ENCODE measurements at regions not wholly inside any gene's neighbourhood (a gene's known extent, or its start where the extent isn't known, plus 50 kb on each side); places are given as distances from the start of the nearest gene placed in this dataset.
A peak's percentile ranks its signal among the peaks of the same experiment; 100 is the strongest.

DNA sequence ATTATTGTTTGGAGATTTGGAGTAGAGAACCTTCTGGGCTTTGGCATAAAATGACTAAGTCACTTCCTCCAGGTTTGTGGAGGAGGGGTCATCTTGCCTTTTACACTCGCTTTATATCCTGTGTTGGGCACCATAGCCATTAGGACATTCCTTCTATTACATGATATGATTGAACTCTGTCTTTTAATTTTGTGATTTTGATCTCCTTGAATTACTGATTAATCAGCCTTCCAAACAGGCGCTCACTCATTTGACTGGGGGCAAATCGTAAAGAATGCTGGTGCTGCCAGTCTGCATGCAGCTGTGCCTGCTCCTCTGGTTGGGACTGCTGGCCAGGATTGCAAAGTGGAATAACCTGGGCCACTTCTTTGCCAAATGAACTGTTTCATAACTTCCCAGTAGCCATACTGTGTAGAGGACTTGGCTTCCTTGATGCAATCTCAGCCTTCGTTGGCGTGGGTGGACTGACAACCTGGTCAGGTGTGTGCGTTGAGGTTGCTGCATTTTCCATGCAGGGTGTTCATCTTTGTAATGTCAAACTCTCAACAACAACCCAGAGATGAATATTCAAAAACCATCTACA is 65.9 kb upstream of the RAB11FIP2 start:
- H4K8ac ChIP-seq (ENCODE audit: low read depth, low read length): no peak overlapping the region
- no peak overlapping the region for H2AK5ac ChIP-seq (ENCODE audit: low read depth, low read length)
- no peak overlapping the region for H3K27ac ChIP-seq (replicated peaks; ENCODE audit: low read length)
- peaks cover 8 to 18% of the 10 kb centered on the region in 2 donors for H3K4me1 ChIP-seq (ENCODE audit: control insufficient read depth in 2 of 2, insufficient read depth in 1 of 2, low read depth in 1 of 2, low read length in 2 of 2)
- no peak overlapping the region for H3K4me2 ChIP-seq (ENCODE audit: insufficient read depth, low read length, poor library complexity, severe bottlenecking)
- no peak overlapping the region for H2BK12ac ChIP-seq (ENCODE audit: low read length)
- H3K79me1 ChIP-seq (ENCODE audit: low read depth, low read length): no peaks in the 10 kb centered on the region
- no peak overlapping the region for H3K4me3 ChIP-seq (ENCODE audit: low read length in 2 of 2)
- no peak overlapping the region for H2BK5ac ChIP-seq (ENCODE audit: low read length)
- no peak overlapping the region for H3K9ac ChIP-seq (ENCODE audit: low read depth, low read length, poor library complexity)
- no peak overlapping the region for H3K4ac ChIP-seq (ENCODE audit: low read length)
- H3K18ac ChIP-seq (ENCODE audit: low read length): no peak overlapping the region
- no CpG with 5 or more reads among the region's 6 CpGs for WGBS, 2 donors (ENCODE audit: extremely low coverage in 2 of 2, insufficient read length in 2 of 2, insufficient replicate concordance in 1 of 2)
- H2BK15ac ChIP-seq (ENCODE audit: low read length): no peak overlapping the region
- no peak overlapping the region for H3K14ac ChIP-seq (ENCODE audit: low read length)
- no peaks in the 10 kb centered on the region for H3K36me3 ChIP-seq (replicated peaks in 1 of 2; ENCODE audit: control insufficient read depth in 2 of 2, insufficient read depth in 2 of 2, low read length in 2 of 2)
- H3K9me3 ChIP-seq (replicated peaks in 1 of 2; ENCODE audit: control insufficient read depth in 2 of 2, insufficient read depth in 1 of 2, low read depth in 1 of 2, low read length in 2 of 2): no peaks in the 10 kb centered on the region
- H3K27me3 ChIP-seq (ENCODE audit: control insufficient read depth in 3 of 3, insufficient read depth in 3 of 3, low read depth in 1 of 3, low read length in 3 of 3): peaks cover 0 to 8% (median 0%) of the 10 kb centered on the region in 3 experiments
- no peak overlapping the region for H4K91ac ChIP-seq (ENCODE audit: low read depth, low read length, poor library complexity)
- H3K23ac ChIP-seq (ENCODE audit: low read depth, low read length, poor library complexity): no peak overlapping the region
- no peak overlapping the region for H2BK120ac ChIP-seq (ENCODE audit: low read depth, low read length)
- no peak for DNase-seq (ENCODE audit: low spot score)
- no peak overlapping the region for H2AFZ ChIP-seq (ENCODE audit: low read length)

DNA sequence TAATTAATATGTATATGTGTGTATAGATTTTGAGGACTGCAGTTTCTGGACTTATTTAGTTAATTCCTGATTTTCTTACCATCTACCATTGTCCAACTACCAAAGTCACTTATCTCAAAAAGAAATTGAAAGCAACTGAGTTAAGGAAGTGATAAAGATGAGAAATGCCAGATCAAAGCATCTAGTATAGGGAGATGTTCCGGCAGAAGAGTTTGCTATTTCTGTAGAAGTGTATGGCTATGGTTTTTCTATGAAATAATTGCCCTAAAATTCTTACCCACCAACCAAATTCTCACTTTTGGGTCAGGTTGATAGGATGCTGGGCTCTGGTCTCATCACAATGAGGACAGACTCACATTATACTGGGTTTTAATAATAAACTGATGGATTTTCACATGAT is 64.0 kb upstream of the RAB11FIP2 start:
- Histone ChIP-seq H3K36me3 (replicated peaks in 1 of 2; ENCODE audit: control insufficient read depth in 2 of 2, insufficient read depth in 2 of 2, low read length in 2 of 2) (no peaks in the 10 kb centered on the region), H3K18ac (ENCODE audit: low read length) (no peak overlapping the region), H3K14ac (ENCODE audit: low read length) (no peak overlapping the region), H2BK15ac (ENCODE audit: low read length) (no peak overlapping the region), H3K4me1 (ENCODE audit: control insufficient read depth in 2 of 2, insufficient read depth in 1 of 2, low read depth in 1 of 2, low read length in 2 of 2) (peaks cover 7 to 9% of the 10 kb centered on the region in 2 donors), H3K4me3 (ENCODE audit: low read length in 2 of 2) (no peak overlapping the region), H2BK5ac (ENCODE audit: low read length) (no peak overlapping the region), H2BK12ac (ENCODE audit: low read length) (no peak overlapping the region), H4K91ac (ENCODE audit: low read depth, low read length, poor library complexity) (no peak overlapping the region), H3K4ac (ENCODE audit: low read length) (no peak overlapping the region), H3K4me2 (ENCODE audit: insufficient read depth, low read length, poor library complexity, severe bottlenecking) (no peak overlapping the region), H2AK5ac (ENCODE audit: low read depth, low read length) (no peak overlapping the region), H3K23ac (ENCODE audit: low read depth, low read length, poor library complexity) (no peak overlapping the region), H3K9ac (ENCODE audit: low read depth, low read length, poor library complexity) (no peak overlapping the region), H4K8ac (ENCODE audit: low read depth, low read length) (no peak overlapping the region), H3K9me3 (replicated peaks in 1 of 2; ENCODE audit: control insufficient read depth in 2 of 2, insufficient read depth in 1 of 2, low read depth in 1 of 2, low read length in 2 of 2) (no peaks in the 10 kb centered on the region), H3K27ac (replicated peaks; ENCODE audit: low read length) (no peak overlapping the region), H2AFZ (ENCODE audit: low read length) (no peak overlapping the region), H2BK120ac (ENCODE audit: low read depth, low read length) (no peak overlapping the region), H3K79me1 (ENCODE audit: low read depth, low read length) (no peaks in the 10 kb centered on the region), H3K27me3 (ENCODE audit: control insufficient read depth in 3 of 3, insufficient read depth in 3 of 3, low read depth in 1 of 3, low read length in 3 of 3) (no peaks in the 10 kb centered on the region)
- no CpG with 5 or more reads among the region's 1 CpG for WGBS, 2 donors (ENCODE audit: extremely low coverage in 2 of 2, insufficient read length in 2 of 2, insufficient replicate concordance in 1 of 2)
- no peak for DNase-seq (ENCODE audit: low spot score)

DNA sequence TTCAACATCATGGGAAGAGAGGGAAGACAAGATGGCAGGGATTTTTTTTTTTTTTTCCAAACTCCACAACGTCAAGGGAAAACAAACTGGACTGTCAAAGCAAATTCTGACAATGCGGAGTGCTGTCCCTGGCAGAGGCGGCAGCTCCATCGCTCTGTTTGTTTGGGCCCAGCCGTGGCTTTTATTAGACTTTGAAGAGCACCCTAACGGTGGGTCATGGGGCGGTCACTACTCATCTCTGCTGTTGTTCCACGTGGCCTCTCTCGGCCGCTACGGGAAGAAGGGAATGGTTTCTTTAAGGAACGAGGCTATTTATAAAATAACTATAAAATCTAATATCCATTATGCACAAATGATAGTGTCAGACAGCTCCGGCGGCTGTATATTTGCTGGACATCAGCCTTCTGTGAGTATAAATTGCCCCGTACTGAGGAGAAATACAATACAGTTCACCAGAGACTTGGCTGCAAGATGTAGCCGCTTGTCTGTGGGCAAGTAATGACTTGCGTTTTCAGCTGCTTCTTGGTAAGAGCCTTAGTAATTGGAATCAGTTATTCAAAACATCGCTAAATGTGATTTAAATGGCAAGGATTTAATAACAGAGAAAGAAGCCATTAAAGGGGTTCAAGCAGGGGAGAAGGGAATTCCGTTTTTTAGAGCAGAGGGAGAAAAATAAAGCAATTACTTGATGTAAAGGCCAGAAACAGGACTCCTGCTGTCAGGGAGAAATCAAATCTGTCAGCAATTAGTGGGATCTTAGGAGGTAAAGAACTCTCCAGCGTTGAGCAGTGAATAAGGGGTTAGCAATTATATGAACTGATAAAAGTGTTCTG is 61.7 kb upstream of the RAB11FIP2 start:
- H4K8ac ChIP-seq (ENCODE audit: low read depth, low read length): no peak overlapping the region
- no CpG with 5 or more reads among the region's 20 CpGs for WGBS, 2 donors (ENCODE audit: extremely low coverage in 2 of 2, insufficient read length in 2 of 2, insufficient replicate concordance in 1 of 2)

DNA sequence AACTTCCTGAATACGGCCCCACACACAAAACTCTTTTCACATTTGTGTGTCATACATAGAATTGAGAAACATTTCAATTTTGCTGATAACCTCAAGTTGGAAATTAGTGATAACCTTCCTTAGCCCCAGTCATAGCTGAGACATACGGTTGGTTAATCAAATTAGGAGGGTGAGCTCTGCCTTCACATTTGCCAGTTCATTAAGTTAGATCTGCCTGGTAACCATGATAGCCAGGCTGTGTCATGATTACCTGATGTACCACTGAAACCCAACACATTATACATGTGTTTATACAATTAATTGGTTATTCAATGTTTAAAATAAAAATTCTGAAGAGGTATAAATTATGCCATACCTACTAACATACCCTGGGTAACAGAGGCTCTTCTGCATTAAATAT is 60.8 kb upstream of the RAB11FIP2 start:
- H2AK5ac ChIP-seq (ENCODE audit: low read depth, low read length): no peak overlapping the region
- DNase-seq (ENCODE audit: low spot score): no peak
- no peaks in the 10 kb centered on the region for H3K9me3 ChIP-seq (replicated peaks in 1 of 2; ENCODE audit: control insufficient read depth in 2 of 2, insufficient read depth in 1 of 2, low read depth in 1 of 2, low read length in 2 of 2)
- no peak overlapping the region for H3K4me3 ChIP-seq (ENCODE audit: low read length in 2 of 2)
- H2BK120ac ChIP-seq (ENCODE audit: low read depth, low read length): no peak overlapping the region
- no peak overlapping the region for H4K8ac ChIP-seq (ENCODE audit: low read depth, low read length)
- H3K23ac ChIP-seq (ENCODE audit: low read depth, low read length, poor library complexity): no peak overlapping the region
- H2BK15ac ChIP-seq (ENCODE audit: low read length): no peak overlapping the region
- WGBS, 2 donors (ENCODE audit: extremely low coverage in 2 of 2, insufficient read length in 2 of 2, insufficient replicate concordance in 1 of 2): no CpG with 5 or more reads among the region's 2 CpGs
- H3K27me3 ChIP-seq (ENCODE audit: control insufficient read depth in 3 of 3, insufficient read depth in 3 of 3, low read depth in 1 of 3, low read length in 3 of 3): no peaks in the 10 kb centered on the region
- no peak overlapping the region for H2BK12ac ChIP-seq (ENCODE audit: low read length)
- no peak overlapping the region for H2BK5ac ChIP-seq (ENCODE audit: low read length)
- H3K36me3 ChIP-seq (replicated peaks in 1 of 2; ENCODE audit: control insufficient read depth in 2 of 2, insufficient read depth in 2 of 2, low read length in 2 of 2): no peaks in the 10 kb centered on the region
- no peak overlapping the region for H3K14ac ChIP-seq (ENCODE audit: low read length)
- no peak overlapping the region for H3K4me2 ChIP-seq (ENCODE audit: insufficient read depth, low read length, poor library complexity, severe bottlenecking)
- peak overlapping the region; percentile 87 for H3K27ac ChIP-seq (replicated peaks; ENCODE audit: low read length)
- no peak overlapping the region for H2AFZ ChIP-seq (ENCODE audit: low read length)
- no peak overlapping the region for H3K4ac ChIP-seq (ENCODE audit: low read length)
- no peak overlapping the region for H3K9ac ChIP-seq (ENCODE audit: low read depth, low read length, poor library complexity)
- H4K91ac ChIP-seq (ENCODE audit: low read depth, low read length, poor library complexity): no peak overlapping the region
- H3K18ac ChIP-seq (ENCODE audit: low read length): no peak overlapping the region
- no peaks in the 10 kb centered on the region for H3K79me1 ChIP-seq (ENCODE audit: low read depth, low read length)
- peaks cover 4 to 5% of the 10 kb centered on the region in 2 donors for H3K4me1 ChIP-seq (ENCODE audit: control insufficient read depth in 2 of 2, insufficient read depth in 1 of 2, low read depth in 1 of 2, low read length in 2 of 2)

More for the DNA sequence above, 61.7 kb upstream of the RAB11FIP2 start:
- Histone ChIP-seq H2BK15ac (ENCODE audit: low read length) (no peak overlapping the region), H2BK120ac (ENCODE audit: low read depth, low read length) (no peak overlapping the region), H4K91ac (ENCODE audit: low read depth, low read length, poor library complexity) (no peak overlapping the region), H3K36me3 (replicated peaks in 1 of 2; ENCODE audit: control insufficient read depth in 2 of 2, insufficient read depth in 2 of 2, low read length in 2 of 2) (no peaks in the 10 kb centered on the region), H3K27ac (replicated peaks; ENCODE audit: low read length) (peak overlapping the region; percentile 87), H3K9ac (ENCODE audit: low read depth, low read length, poor library complexity) (no peak overlapping the region), H2AK5ac (ENCODE audit: low read depth, low read length) (no peak overlapping the region), H2AFZ (ENCODE audit: low read length) (peak overlapping the region; percentile 21), H3K4me2 (ENCODE audit: insufficient read depth, low read length, poor library complexity, severe bottlenecking) (no peak overlapping the region), H3K4me1 (ENCODE audit: control insufficient read depth in 2 of 2, insufficient read depth in 1 of 2, low read depth in 1 of 2, low read length in 2 of 2) (peaks cover 4 to 5% of the 10 kb centered on the region in 2 donors), H3K18ac (ENCODE audit: low read length) (no peak overlapping the region), H2BK5ac (ENCODE audit: low read length) (no peak overlapping the region), H3K27me3 (ENCODE audit: control insufficient read depth in 3 of 3, insufficient read depth in 3 of 3, low read depth in 1 of 3, low read length in 3 of 3) (no peaks in the 10 kb centered on the region), H3K4me3 (ENCODE audit: low read length in 2 of 2) (no peak overlapping the region), H3K79me1 (ENCODE audit: low read depth, low read length) (no peaks in the 10 kb centered on the region), H3K14ac (ENCODE audit: low read length) (no peak overlapping the region), H2BK12ac (ENCODE audit: low read length) (no peak overlapping the region), H3K9me3 (replicated peaks in 1 of 2; ENCODE audit: control insufficient read depth in 2 of 2, insufficient read depth in 1 of 2, low read depth in 1 of 2, low read length in 2 of 2) (no peaks in the 10 kb centered on the region), H3K4ac (ENCODE audit: low read length) (no peak overlapping the region), H3K23ac (ENCODE audit: low read depth, low read length, poor library complexity) (no peak overlapping the region)
- peak; percentile 38 for DNase-seq (ENCODE audit: low spot score)

Measured in neuronal stem cell (in vitro differentiated cells).